ENCODE measurements at regions not wholly inside any gene's neighbourhood (a gene's known extent, or its start where the extent isn't known, plus 50 kb on each side); places are given as distances from the start of the nearest gene placed in this dataset.

DNA sequence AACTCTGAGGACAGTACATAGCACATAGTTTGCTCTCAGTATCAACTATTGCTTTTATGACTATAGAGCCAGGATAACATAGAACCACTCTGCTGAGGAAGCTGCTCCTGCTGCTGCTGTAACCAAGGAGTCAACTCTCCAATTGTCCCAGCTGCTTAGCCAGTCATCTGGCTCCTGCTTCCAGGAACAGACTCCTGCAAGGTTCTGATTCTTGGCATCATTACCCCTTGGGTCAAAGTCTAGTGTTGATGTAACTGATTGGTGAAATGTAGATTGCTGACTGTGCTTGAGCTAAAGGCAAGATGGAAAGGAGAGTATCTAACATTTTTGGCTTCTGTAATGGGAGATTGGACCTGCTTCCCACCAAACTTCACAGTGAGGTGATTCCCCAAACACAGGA is 261.9 kb upstream of the FSHR start:
- no peak overlapping the region for H3K4me3 Mint-ChIP-seq
- Histone ChIP-seq H3K27me3 (ENCODE audit: insufficient read depth, low read length, poor library complexity, severe bottlenecking) (no peaks in the 10 kb centered on the region), H3K36me3 (ENCODE audit: insufficient read depth, low read length) (no peaks in the 10 kb centered on the region), H3K27ac (ENCODE audit: low read depth, low read length) (no peak overlapping the region), H3K9me3 (ENCODE audit: low read length) (no peaks in the 10 kb centered on the region), H3K4me1 (ENCODE audit: insufficient read depth, low read length) (no peaks in the 10 kb centered on the region), H3K4me3 (ENCODE audit: low read length) (no peak overlapping the region)
- H3K9me3 Mint-ChIP-seq = peaks cover 2 to 21% (median 5%) of the 10 kb centered on the region in 5 donors
- no peaks in the 10 kb centered on the region for H3K36me3 Mint-ChIP-seq
- no peaks in the 10 kb centered on the region for H3K27me3 Mint-ChIP-seq
- POLR2A ChIA-PET = no interaction called here
- CTCF ChIA-PET = no interaction called here
- no peaks in the 10 kb centered on the region for H3K4me1 Mint-ChIP-seq
- DNase-seq = no peak
- no peak overlapping the region for H3K27ac Mint-ChIP-seq

DNA sequence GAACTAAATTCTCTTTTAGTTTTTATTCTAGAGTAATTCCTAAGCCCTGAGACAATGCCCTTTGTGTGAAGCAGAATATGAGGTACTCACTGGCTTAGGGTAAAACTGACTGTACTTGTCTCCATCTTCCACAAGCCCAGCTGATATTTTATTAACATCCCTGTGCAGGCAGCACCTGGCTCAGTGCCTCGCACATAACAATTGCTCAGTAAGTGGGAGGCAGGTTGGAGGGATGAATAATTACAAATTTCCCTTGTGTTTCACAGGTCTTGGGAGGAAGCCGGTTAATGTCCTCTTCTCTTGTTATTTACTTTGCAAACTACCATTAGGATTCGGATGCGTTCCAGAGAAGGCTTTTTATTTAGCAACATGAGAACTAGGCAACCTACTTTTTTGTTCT is 249.8 kb upstream of the FSHR start:
- Mint-ChIP-seq H3K27me3 (peaks cover 0 to 3% of the 10 kb centered on the region in 2 donors), H3K4me3 (no peak overlapping the region), H3K36me3 (no peaks in the 10 kb centered on the region), H3K27ac (no peak overlapping the region), H3K9me3 (peaks cover 6 to 28% (median 8%) of the 10 kb centered on the region in 5 donors), H3K4me1 (no peaks in the 10 kb centered on the region)
- no peak overlapping the region for H3K27ac ChIP-seq (ENCODE audit: low read depth, low read length)
- H3K4me1 ChIP-seq (ENCODE audit: insufficient read depth, low read length) = no peaks in the 10 kb centered on the region
- no peaks in the 10 kb centered on the region for H3K27me3 ChIP-seq (ENCODE audit: insufficient read depth, low read length, poor library complexity, severe bottlenecking)
- H3K36me3 ChIP-seq (ENCODE audit: insufficient read depth, low read length) = no peaks in the 10 kb centered on the region
- ChIA-PET CTCF (no interaction called here), POLR2A (no interaction called here)
- DNase-seq = no peak
- H3K4me3 ChIP-seq (ENCODE audit: low read length) = no peak overlapping the region
- no peaks in the 10 kb centered on the region for H3K9me3 ChIP-seq (ENCODE audit: low read length)

DNA sequence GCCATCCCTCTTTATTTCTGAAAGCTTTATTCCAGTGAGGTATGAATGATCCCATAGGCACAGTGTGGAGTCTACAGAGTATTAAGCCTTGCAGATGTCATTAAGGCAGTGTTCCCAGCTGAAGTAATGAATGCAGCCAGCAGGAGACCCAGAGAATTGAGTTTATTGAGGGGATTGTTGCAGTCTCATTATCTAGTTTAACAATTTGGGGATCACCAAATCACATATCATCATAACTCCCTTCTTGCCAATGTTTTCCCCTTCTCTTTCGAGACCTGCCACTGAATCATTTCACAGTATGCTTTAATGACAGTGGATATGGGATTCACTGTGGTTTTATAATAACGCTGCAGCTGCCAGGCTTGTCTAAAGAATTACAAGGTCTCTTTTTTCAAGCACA is 249.3 kb upstream of the FSHR start:
- no peak overlapping the region for H3K4me3 Mint-ChIP-seq
- no peak overlapping the region for H3K27ac ChIP-seq (ENCODE audit: low read depth, low read length)
- H3K36me3 ChIP-seq (ENCODE audit: insufficient read depth, low read length) = no peaks in the 10 kb centered on the region
- POLR2A ChIA-PET = no interaction called here
- H3K9me3 Mint-ChIP-seq = peaks cover 4 to 27% (median 7%) of the 10 kb centered on the region in 5 donors
- H3K27ac Mint-ChIP-seq = no peak overlapping the region
- no peaks in the 10 kb centered on the region for H3K36me3 Mint-ChIP-seq
- H3K9me3 ChIP-seq (ENCODE audit: low read length) = no peaks in the 10 kb centered on the region
- no peak overlapping the region for H3K4me3 ChIP-seq (ENCODE audit: low read length)
- DNase-seq = no peak
- no peaks in the 10 kb centered on the region for H3K4me1 Mint-ChIP-seq
- no peaks in the 10 kb centered on the region for H3K4me1 ChIP-seq (ENCODE audit: insufficient read depth, low read length)
- H3K27me3 ChIP-seq (ENCODE audit: insufficient read depth, low read length, poor library complexity, severe bottlenecking) = no peaks in the 10 kb centered on the region
- H3K27me3 Mint-ChIP-seq = peaks cover 0 to 3% of the 10 kb centered on the region in 2 donors
- CTCF ChIA-PET = no interaction called here

DNA sequence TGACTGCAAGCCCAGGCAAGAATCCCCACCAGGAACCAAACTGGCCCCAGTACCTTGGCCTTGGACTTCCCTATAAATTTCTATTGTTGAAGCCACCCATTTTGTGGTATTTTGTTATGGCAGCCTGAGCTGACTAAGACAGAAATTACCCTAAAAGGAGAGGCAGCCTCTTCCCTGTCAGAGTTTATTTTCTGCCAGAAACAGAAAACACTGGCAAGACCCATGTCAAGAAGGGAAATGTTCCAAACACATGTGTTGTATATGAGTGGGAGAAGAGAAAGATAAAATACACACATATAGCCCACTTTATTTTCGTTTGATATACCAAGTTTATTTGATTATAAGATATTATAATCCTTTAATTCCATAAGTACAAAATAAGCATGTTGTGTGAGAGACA is 225.1 kb upstream of the FSHR start:
- Mint-ChIP-seq H3K27me3 (no peaks in the 10 kb centered on the region), H3K4me1 (no peaks in the 10 kb centered on the region), H3K4me3 (no peak overlapping the region), H3K27ac (no peak overlapping the region), H3K9me3 (peaks cover 5 to 39% (median 14%) of the 10 kb centered on the region in 5 donors), H3K36me3 (no peaks in the 10 kb centered on the region)
- POLR2A ChIA-PET = no interaction called here
- H3K27me3 ChIP-seq (ENCODE audit: insufficient read depth, low read length, poor library complexity, severe bottlenecking) = no peaks in the 10 kb centered on the region
- no peak overlapping the region for H3K27ac ChIP-seq (ENCODE audit: low read depth, low read length)
- H3K4me3 ChIP-seq (ENCODE audit: low read length) = no peak overlapping the region
- no peaks in the 10 kb centered on the region for H3K9me3 ChIP-seq (ENCODE audit: low read length)
- CTCF ChIA-PET = no interaction called here
- no peak for DNase-seq
- H3K36me3 ChIP-seq (ENCODE audit: insufficient read depth, low read length) = no peaks in the 10 kb centered on the region
- H3K4me1 ChIP-seq (ENCODE audit: insufficient read depth, low read length) = no peaks in the 10 kb centered on the region

DNA sequence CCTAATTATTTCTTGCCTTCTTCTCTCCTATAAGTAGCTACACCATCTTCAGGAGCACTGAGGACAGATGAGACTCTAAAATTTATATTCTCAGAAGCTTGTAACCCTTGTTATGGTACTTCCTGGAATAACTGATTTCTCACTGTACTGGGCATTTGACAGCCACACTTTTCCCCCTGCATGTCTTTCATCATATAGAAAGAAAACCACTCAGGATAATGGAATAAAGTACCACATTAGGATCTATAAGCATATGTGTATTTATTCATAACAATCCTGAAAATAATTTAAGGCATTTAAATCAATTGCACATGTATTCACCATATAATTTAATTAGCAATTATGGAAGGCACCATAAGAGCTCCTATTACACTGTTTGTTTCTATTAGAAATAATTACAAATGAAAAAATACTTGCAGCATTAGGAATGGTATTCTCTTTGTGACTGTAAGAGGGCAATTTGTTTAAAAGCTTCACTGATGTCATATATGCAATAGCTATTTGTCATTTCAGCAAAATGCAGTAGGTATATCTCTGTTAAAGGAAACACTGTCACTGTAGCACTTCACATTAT is 216.9 kb upstream of the FSHR start:
- H3K27me3 Mint-ChIP-seq = no peaks in the 10 kb centered on the region
- H3K27ac ChIP-seq (ENCODE audit: low read depth, low read length) = no peak overlapping the region
- H3K27ac Mint-ChIP-seq = peak overlapping the region in 1 of 8 donors; percentile 56
- H3K27me3 ChIP-seq (ENCODE audit: insufficient read depth, low read length, poor library complexity, severe bottlenecking) = no peaks in the 10 kb centered on the region
- no peak for DNase-seq
- H3K9me3 ChIP-seq (ENCODE audit: low read length) = no peaks in the 10 kb centered on the region
- H3K4me1 Mint-ChIP-seq = no peaks in the 10 kb centered on the region
- H3K36me3 ChIP-seq (ENCODE audit: insufficient read depth, low read length) = no peaks in the 10 kb centered on the region
- no peaks in the 10 kb centered on the region for H3K4me1 ChIP-seq (ENCODE audit: insufficient read depth, low read length)
- no peaks in the 10 kb centered on the region for H3K36me3 Mint-ChIP-seq
- POLR2A ChIA-PET = no interaction called here
- H3K9me3 Mint-ChIP-seq = peaks cover 0 to 28% (median 9%) of the 10 kb centered on the region in 5 donors
- no peak overlapping the region for H3K4me3 ChIP-seq (ENCODE audit: low read length)
- CTCF ChIA-PET = no interaction called here
- H3K4me3 Mint-ChIP-seq = no peak overlapping the region

DNA sequence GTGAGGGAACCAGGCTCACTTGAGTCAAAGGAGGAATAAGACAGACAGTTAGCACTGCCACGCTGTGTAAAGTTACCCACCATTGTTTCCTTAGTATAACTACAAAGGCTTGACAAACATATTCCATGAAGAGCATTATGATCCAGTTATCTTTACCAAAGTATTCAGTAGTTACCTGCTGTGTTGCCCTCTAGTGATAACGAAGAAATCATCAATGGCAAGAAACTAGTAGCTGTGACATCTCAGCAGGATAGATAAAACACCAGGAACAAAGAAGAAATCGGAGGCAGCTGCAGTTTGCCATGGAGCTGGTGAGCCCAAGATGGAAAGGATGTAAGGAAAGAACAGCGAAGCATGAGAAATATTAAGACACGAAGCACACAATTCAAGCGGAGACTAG is 215.3 kb upstream of the FSHR start:
- Histone ChIP-seq H3K9me3 (ENCODE audit: low read length) (no peaks in the 10 kb centered on the region), H3K4me1 (ENCODE audit: insufficient read depth, low read length) (no peaks in the 10 kb centered on the region), H3K27me3 (ENCODE audit: insufficient read depth, low read length, poor library complexity, severe bottlenecking) (no peaks in the 10 kb centered on the region), H3K4me3 (ENCODE audit: low read length) (no peak overlapping the region), H3K36me3 (ENCODE audit: insufficient read depth, low read length) (no peaks in the 10 kb centered on the region), H3K27ac (ENCODE audit: low read depth, low read length) (no peak overlapping the region)
- Mint-ChIP-seq H3K27ac (no peak overlapping the region), H3K27me3 (no peaks in the 10 kb centered on the region), H3K36me3 (no peaks in the 10 kb centered on the region), H3K4me1 (no peaks in the 10 kb centered on the region), H3K9me3 (peaks cover 0 to 32% (median 9%) of the 10 kb centered on the region in 5 donors), H3K4me3 (no peak overlapping the region)
- no peak for DNase-seq
- ChIA-PET CTCF (no interaction called here), POLR2A (no interaction called here)

DNA sequence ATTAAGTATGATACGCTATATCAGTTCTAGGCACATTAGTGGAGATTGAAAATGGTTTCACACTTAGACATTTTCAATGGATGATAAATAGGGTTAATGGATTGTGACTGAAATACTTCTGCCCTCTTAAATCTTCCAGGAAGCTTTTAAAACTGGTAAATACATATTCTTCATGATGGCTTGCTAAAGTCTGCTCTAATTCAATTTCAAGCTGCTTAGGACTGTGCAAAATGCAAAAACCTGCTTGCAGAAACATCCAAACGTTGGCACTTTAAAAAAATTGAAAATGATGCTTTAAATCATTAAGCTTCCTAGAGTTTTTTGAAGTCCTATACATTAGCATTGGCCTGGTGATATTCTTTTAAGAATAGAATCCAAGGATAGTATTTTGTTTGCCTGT is 214.8 kb upstream of the FSHR start:
- no peaks in the 10 kb centered on the region for H3K4me1 ChIP-seq (ENCODE audit: insufficient read depth, low read length)
- H3K27ac Mint-ChIP-seq = no peak overlapping the region
- no peaks in the 10 kb centered on the region for H3K27me3 Mint-ChIP-seq
- no peak overlapping the region for H3K4me3 Mint-ChIP-seq
- no peaks in the 10 kb centered on the region for H3K36me3 Mint-ChIP-seq
- no peaks in the 10 kb centered on the region for H3K9me3 ChIP-seq (ENCODE audit: low read length)
- POLR2A ChIA-PET = no interaction called here
- peaks cover 0 to 28% (median 6%) of the 10 kb centered on the region in 5 donors for H3K9me3 Mint-ChIP-seq
- DNase-seq = no peak
- CTCF ChIA-PET = no interaction called here
- no peak overlapping the region for H3K27ac ChIP-seq (ENCODE audit: low read depth, low read length)
- H3K4me3 ChIP-seq (ENCODE audit: low read length) = no peak overlapping the region
- H3K27me3 ChIP-seq (ENCODE audit: insufficient read depth, low read length, poor library complexity, severe bottlenecking) = no peaks in the 10 kb centered on the region
- H3K36me3 ChIP-seq (ENCODE audit: insufficient read depth, low read length) = no peaks in the 10 kb centered on the region
- H3K4me1 Mint-ChIP-seq = no peaks in the 10 kb centered on the region

DNA sequence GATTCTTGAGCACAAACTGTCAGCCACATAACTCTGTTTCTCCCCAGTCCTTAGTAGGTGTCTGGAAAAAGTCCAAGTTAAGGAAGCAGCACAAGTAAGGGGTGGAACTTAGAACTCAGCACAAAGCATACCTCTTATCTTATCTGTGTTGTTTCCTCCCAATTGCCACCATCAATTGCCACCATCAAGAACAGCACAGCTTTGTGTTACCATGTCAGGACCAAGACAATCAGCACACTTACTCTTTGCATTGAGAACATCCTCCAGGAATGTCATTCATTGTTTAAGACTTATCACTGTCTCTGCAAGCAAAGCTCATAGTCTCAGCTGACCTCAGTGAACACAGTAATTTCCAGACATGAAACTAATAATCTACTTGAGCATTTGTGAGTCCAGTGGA is 212.7 kb upstream of the FSHR start:
- Histone ChIP-seq H3K36me3 (ENCODE audit: insufficient read depth, low read length) (no peaks in the 10 kb centered on the region), H3K9me3 (ENCODE audit: low read length) (no peaks in the 10 kb centered on the region), H3K4me1 (ENCODE audit: insufficient read depth, low read length) (no peaks in the 10 kb centered on the region), H3K4me3 (ENCODE audit: low read length) (no peak overlapping the region), H3K27ac (ENCODE audit: low read depth, low read length) (no peak overlapping the region), H3K27me3 (ENCODE audit: insufficient read depth, low read length, poor library complexity, severe bottlenecking) (no peaks in the 10 kb centered on the region)
- Mint-ChIP-seq H3K9me3 (peaks cover 0 to 31% (median 2%) of the 10 kb centered on the region in 5 donors), H3K36me3 (no peaks in the 10 kb centered on the region), H3K4me1 (no peaks in the 10 kb centered on the region), H3K27ac (no peak overlapping the region), H3K27me3 (no peaks in the 10 kb centered on the region), H3K4me3 (no peak overlapping the region)
- CTCF ChIA-PET = no interaction called here
- no peak for DNase-seq
- POLR2A ChIA-PET = no interaction called here

DNA sequence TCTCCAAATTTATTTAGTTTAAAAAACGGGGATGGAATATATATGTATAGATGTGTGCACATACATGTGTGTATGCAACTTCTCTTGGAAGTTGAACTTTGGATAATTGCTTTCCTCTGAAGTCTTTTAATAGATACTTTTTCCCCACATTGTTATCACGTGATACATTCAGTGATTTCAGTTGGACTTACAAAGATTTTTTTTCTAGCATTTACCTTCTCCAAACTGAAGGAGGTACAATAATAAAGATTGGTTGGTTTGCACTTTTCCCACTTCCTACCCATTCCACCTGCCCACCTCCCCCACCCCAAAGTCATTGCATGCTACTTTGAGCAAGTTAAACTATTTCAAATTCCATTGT is 206.1 kb upstream of the FSHR start:
- H3K27ac ChIP-seq (ENCODE audit: low read depth, low read length) = no peak overlapping the region
- no peaks in the 10 kb centered on the region for H3K4me1 Mint-ChIP-seq
- DNase-seq = no peak
- H3K4me3 Mint-ChIP-seq = no peak overlapping the region
- H3K4me3 ChIP-seq (ENCODE audit: low read length) = no peak overlapping the region
- H3K36me3 Mint-ChIP-seq = no peaks in the 10 kb centered on the region
- H3K4me1 ChIP-seq (ENCODE audit: insufficient read depth, low read length) = no peaks in the 10 kb centered on the region
- peaks cover 4 to 24% (median 9%) of the 10 kb centered on the region in 5 donors for H3K9me3 Mint-ChIP-seq
- POLR2A ChIA-PET = no interaction called here
- CTCF ChIA-PET = no interaction called here
- H3K9me3 ChIP-seq (ENCODE audit: low read length) = no peaks in the 10 kb centered on the region
- H3K27ac Mint-ChIP-seq = no peak overlapping the region
- H3K27me3 Mint-ChIP-seq = peaks cover 0 to 3% of the 10 kb centered on the region in 2 donors
- no peaks in the 10 kb centered on the region for H3K27me3 ChIP-seq (ENCODE audit: insufficient read depth, low read length, poor library complexity, severe bottlenecking)
- no peaks in the 10 kb centered on the region for H3K36me3 ChIP-seq (ENCODE audit: insufficient read depth, low read length)
